H1 (cell line): ENCODE measurements at regions not wholly inside any gene's neighbourhood (a gene's known extent, or its start where the extent isn't known, plus 50 kb on each side); places are given as distances from the start of the nearest gene placed in this dataset.

ENCODE experiments used
- CTCF ChIP-seq, 3 experiments: IDR thresholded peaks; 1 replicate in 2 of 3; 2 replicates in 1 of 3; pipeline versions ENCODE4 v1.5.1 to v1.6.1; 2011; ENCODE audit warnings: low read length in 3 of 3, mild to moderate bottlenecking in 3 of 3, inconsistent platforms in 2 of 3, low read depth in 1 of 3, moderate library complexity in 1 of 3; ENCODE audit not compliant: insufficient read depth in 1 of 3; ENCODE audit errors: control extremely low read depth in 1 of 3
- EGR1 ChIP-seq: IDR thresholded peaks from 2 replicates; pipeline ENCODE4 v1.6.1; 2011; ENCODE audit warnings: low read depth, low read length, borderline replicate concordance
- HDAC6 ChIP-seq: IDR thresholded peaks from one replicate; pipeline ENCODE4 v1.7.1; 2012; ENCODE audit warnings: low read depth, mild to moderate bottlenecking, inconsistent platforms, low read length, moderate library complexity
- JUN ChIP-seq: IDR thresholded peaks from 2 replicates; pipeline ENCODE4 v1.6.1; 2011; ENCODE audit warnings: low read depth, mild to moderate bottlenecking, improper control_type of control experiment, low read length
- MAFK ChIP-seq: IDR thresholded peaks from 2 replicates; pipeline ENCODE4 v1.6.1; 2012; ENCODE audit warnings: low read depth, mild to moderate bottlenecking, improper control_type of control experiment, low read length
- NANOG ChIP-seq: IDR thresholded peaks from 2 replicates; pipeline ENCODE4 v1.6.1; 2011; ENCODE audit warnings: low read length, low read depth, mild to moderate bottlenecking, inconsistent platforms; ENCODE audit not compliant: insufficient read depth, poor library complexity, severe bottlenecking
- POLR2A ChIP-seq, 2 experiments: IDR thresholded peaks; 1 replicate in 1 of 2; 2 replicates in 1 of 2; pipeline ENCODE4 v1.6.1; 2011; ENCODE audit warnings: low read depth in 2 of 2, low read length in 2 of 2, mild to moderate bottlenecking in 2 of 2; ENCODE audit errors: control extremely low read depth in 1 of 2
- TAF7 ChIP-seq: optimal IDR thresholded peaks from 2 replicates; pipeline ENCODE3; 2011; ENCODE audit warnings: low read depth, mild to moderate bottlenecking, inconsistent platforms, low read length, moderate library complexity, borderline replicate concordance
- TBP ChIP-seq: IDR thresholded peaks from 2 replicates; pipeline ENCODE4 v1.6.1; 2011; ENCODE audit warnings: low read depth, low read length, improper control_type of control experiment

- no peak for TF ChIP-seq CTCF (IDR thresholded peaks at IDR 0.05; ENCODE audit: control extremely low read depth in 1 of 3, insufficient read depth in 1 of 3, low read depth in 1 of 3, low read length in 3 of 3)
- no peak for TF ChIP-seq EGR1
- no peak for TF ChIP-seq POLR2A (IDR thresholded peaks at IDR 0.05; ENCODE audit: control extremely low read depth in 1 of 2, low read depth in 2 of 2, low read length in 2 of 2)
- no peak for TF ChIP-seq NANOG
- no peak for TF ChIP-seq JUN
- no peak for TF ChIP-seq TAF7
- TF ChIP-seq TBP = no peak
- no peak for TF ChIP-seq HDAC6
- no peak for TF ChIP-seq MAFK
These were observed 184.9 kb upstream of the LPP start for GRCh38 chr3:187968883-187969580.
